Midbrain (tissue), 1 donor: ENCODE measurements at regions not wholly inside any gene's neighbourhood (a gene's known extent, or its start where the extent isn't known, plus 50 kb on each side); places are given as distances from the start of the nearest gene placed in this dataset.

Source experiments
- DNase-seq: peaks from one replicate; lab custom pipeline; 2025; lab: John Stamatoyannopoulos, UW

GRCh38 chr15:93438310-93438709 lies 349.3 kb upstream of the RGMA start:
- no peak for DNase-seq

GRCh38 chr15:93432474-93432873 lies 343.5 kb upstream of the RGMA start:
- no peak for DNase-seq

- no peak for DNase-seq
These were observed 339.9 kb upstream of the RGMA start for GRCh38 chr15:93428807-93429351.

- DNase-seq: no peak
These were observed 339.1 kb upstream of the RGMA start for GRCh38 chr15:93428150-93428549.

- DNase-seq: no peak
These were observed 335.1 kb upstream of the RGMA start for GRCh38 chr15:93424131-93424530.

- no peak for DNase-seq
These were observed 333.5 kb upstream of the RGMA start for GRCh38 chr15:93422476-93422875.

- DNase-seq: no peak
These were observed 331.5 kb upstream of the RGMA start for GRCh38 chr15:93420477-93420876.

- DNase-seq: no peak
These were observed 331.0 kb upstream of the RGMA start for GRCh38 chr15:93420050-93420452.

GRCh38 chr15:93418566-93418965 lies 329.6 kb upstream of the RGMA start:
- DNase-seq: no peak

GRCh38 chr15:93417631-93418030 lies 328.6 kb upstream of the RGMA start:
- DNase-seq: no peak

- no peak for DNase-seq
These were observed 328.1 kb upstream of the RGMA start for GRCh38 chr15:93417156-93417555.

- DNase-seq: no peak
These were observed 326.6 kb upstream of the RGMA start for GRCh38 chr15:93415576-93415975.

GRCh38 chr15:93414576-93415231 lies 325.7 kb upstream of the RGMA start:
- no peak for DNase-seq

GRCh38 chr15:93413745-93414144 lies 324.7 kb upstream of the RGMA start:
- no peak for DNase-seq

GRCh38 chr15:93399121-93399520 lies 310.1 kb upstream of the RGMA start:
- DNase-seq: no peak

- DNase-seq: no peak
These were observed 300.2 kb upstream of the RGMA start for GRCh38 chr15:93389211-93389610.

GRCh38 chr15:93384886-93385285 lies 295.9 kb upstream of the RGMA start:
- DNase-seq: no peak

GRCh38 chr15:93382200-93382820 lies 293.3 kb upstream of the RGMA start:
- DNase-seq: no peak

GRCh38 chr15:93378558-93378957 lies 289.5 kb upstream of the RGMA start:
- no peak for DNase-seq

GRCh38 chr15:93372865-93373223 lies 283.8 kb upstream of the RGMA start:
- DNase-seq: no peak

GRCh38 chr15:93372208-93372864 lies 283.3 kb upstream of the RGMA start:
- DNase-seq: no peak

- DNase-seq: no peak
These were observed 277.5 kb upstream of the RGMA start for GRCh38 chr15:93366387-93367100.

- no peak for DNase-seq
These were observed 273.8 kb upstream of the RGMA start for GRCh38 chr15:93362821-93363220.
